ACHN (cell line): ENCODE measurements at regions not wholly inside any gene's neighbourhood (a gene's known extent, or its start where the extent isn't known, plus 50 kb on each side); places are given as distances from the start of the nearest gene placed in this dataset.

Experiments used
- DNase-seq: peaks from one replicate; pipeline ENCODE4 v3.0.0-alpha.2; 2015
- in situ Hi-C: cut with HindIII; loops from 2 replicates; pipeline ENCODE4 v1.10.0; 2017; ENCODE audit warnings: low sequenced_read_pairs, low pct_ligation_motif_present, low pct_unique_long_range_greater_than_20kb

- in situ Hi-C loops = no loop called here
- no peak for DNase-seq
Observed at GRCh38 chrX:23201706-23202105, 132.9 kb upstream of the PTCHD1 start.

GRCh38 chrX:23202326-23202725 lies 132.3 kb upstream of the PTCHD1 start:
- DNase-seq = no peak
- in situ Hi-C loops = no loop called here

- DNase-seq = no peak
- in situ Hi-C loops = no loop called here
Observed at GRCh38 chrX:23223169-23223568, 111.5 kb upstream of the PTCHD1 start.

- DNase-seq = peak; percentile 1
- in situ Hi-C loops = no loop called here
Observed at GRCh38 chrX:23228454-23228853, 106.2 kb upstream of the PTCHD1 start.

GRCh38 chrX:23228950-23229448 lies 105.7 kb upstream of the PTCHD1 start:
- in situ Hi-C loops = no loop called here
- DNase-seq = peak; percentile 40

GRCh38 chrX:23235051-23235450 lies 99.6 kb upstream of the PTCHD1 start:
- DNase-seq = no peak
- in situ Hi-C loops = no loop called here

- no peak for DNase-seq
- in situ Hi-C loops = no loop called here
Observed at GRCh38 chrX:23246001-23246400, 88.6 kb upstream of the PTCHD1 start.

- in situ Hi-C loops = no loop called here
- DNase-seq = no peak
Observed at GRCh38 chrX:23248187-23248586, 86.5 kb upstream of the PTCHD1 start.

GRCh38 chrX:23251043-23251442 lies 83.6 kb upstream of the PTCHD1 start:
- in situ Hi-C loops = no loop called here

GRCh38 chrX:23263892-23264291 lies 70.8 kb upstream of the PTCHD1 start:
- DNase-seq = no peak
- in situ Hi-C loops = no loop called here

More at GRCh38 chrX:23251043-23251442, 83.6 kb upstream of the PTCHD1 start:
- DNase-seq = no peak

GRCh38 chrX:23269923-23270322 lies 64.7 kb upstream of the PTCHD1 start:
- no peak for DNase-seq
- in situ Hi-C loops = no loop called here

GRCh38 chrX:23271026-23271425 lies 63.6 kb upstream of the PTCHD1 start:
- in situ Hi-C loops = no loop called here
- DNase-seq = no peak

GRCh38 chrX:23276475-23276874 lies 58.2 kb upstream of the PTCHD1 start:
- in situ Hi-C loops = no loop called here
- no peak for DNase-seq
